OCI-LY1 (cell line): ENCODE measurements at regions not wholly inside any gene's neighbourhood (a gene's known extent, or its start where the extent isn't known, plus 50 kb on each side); places are given as distances from the start of the nearest gene placed in this dataset.

Experiments used
- CTCF ChIP-seq: fragments of 200-600 bp; sonication (generic), shearing (Covaris generic); IDR thresholded peaks from 2 replicates; pipeline ENCODE4 v1.5.1; 2017; ENCODE audit warnings: mild to moderate bottlenecking, antibody characterized with exemption, low read length, moderate library complexity, mixed read lengths
- EZH2 ChIP-seq: fragments of 200-600 bp; sonication (generic), shearing (Covaris generic); IDR thresholded peaks from 2 replicates; pipeline ENCODE4 v1.8.0; 2017; ENCODE audit warnings: borderline replicate concordance, mixed run types, mild to moderate bottlenecking, antibody characterized with exemption, low read length, moderate library complexity, mixed read lengths

DNA sequence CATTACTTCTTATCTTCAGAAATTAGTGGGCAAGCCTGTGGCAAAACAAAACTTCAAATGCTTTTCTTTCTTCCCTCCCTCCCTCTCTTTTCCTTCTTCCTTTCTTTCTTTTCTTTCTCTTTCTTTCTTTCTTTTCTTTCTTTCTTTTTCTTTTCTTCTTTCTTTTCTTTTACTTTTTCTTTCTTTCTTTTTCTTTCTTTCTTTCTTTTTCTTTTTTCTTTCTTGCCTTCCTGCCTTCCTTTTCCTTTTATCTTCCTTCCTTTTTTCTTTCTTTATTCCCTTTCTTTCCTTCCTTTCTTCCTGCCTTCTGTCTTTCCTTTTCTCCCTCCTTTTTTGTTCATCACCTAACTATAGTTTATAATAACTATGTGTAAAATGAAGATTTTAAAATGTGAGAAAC lies 295.1 kb downstream of the SMOC2 start:
- TF ChIP-seq EZH2 (no peak), CTCF (no peak)
